OCI-LY7 (cell line): ENCODE measurements at regions not wholly inside any gene's neighbourhood (a gene's known extent, or its start where the extent isn't known, plus 50 kb on each side); places are given as distances from the start of the nearest gene placed in this dataset.

Experiments
- BruUV-seq: library from RNA; stranded (reverse); fragments of 400-500 nt; replicated peaks from 2 replicates; lab custom pipeline; 2021; lab: Mats Ljungman, UMichigan
- CTCF ChIA-PET: fragments of 300-600 bp; sonication (Branson Sonifier 250); formaldehyde crosslinking; loops from one replicate; lab custom pipeline; 2022; ENCODE audit warnings: antibody characterized with exemption; ENCODE audit not compliant: unreplicated experiment; lab: Charles Lee
- POLR2A ChIA-PET: fragments of 300-600 bp; sonication (Branson Sonifier 250); formaldehyde crosslinking; loops from one replicate; lab custom pipeline; 2022; ENCODE audit warnings: antibody characterized with exemption; lab: Charles Lee
- DNase-seq: peaks from one replicate; pipeline ENCODE4 v3.0.0-alpha.2; 2015; ENCODE audit warnings: low spot score
- H2AFZ ChIP-seq: fragments of 200-600 bp; sonication (generic), shearing (Covaris generic); 2 replicates; pipeline ENCODE4 v1.6.1; 2014; ENCODE audit warnings: mild to moderate bottlenecking, antibody characterized with exemption, low read length, moderate library complexity
- H3K27ac ChIP-seq: fragments of 200-600 bp; sonication (generic); 2 replicates; pipeline ENCODE4 v1.5.1; 2014; ENCODE audit warnings: mixed run types, low read depth, mild to moderate bottlenecking, moderate library complexity, low read length, inconsistent platforms; ENCODE audit not compliant: poor library complexity, severe bottlenecking
- H3K36me3 ChIP-seq: fragments of 200-600 bp; sonication (generic); 2 replicates; pipeline ENCODE4 v1.6.1; 2014; ENCODE audit warnings: mild to moderate bottlenecking, antibody characterized with exemption, low read length, moderate library complexity, mixed read lengths; ENCODE audit not compliant: insufficient read depth
- H3K4me1 ChIP-seq: fragments of 200-600 bp; sonication (generic); 2 replicates; pipeline ENCODE4 v1.5.1; 2014; ENCODE audit warnings: mild to moderate bottlenecking, low read length; ENCODE audit not compliant: insufficient read depth, poor library complexity, severe bottlenecking
- H3K4me2 ChIP-seq: fragments of 200-600 bp; sonication (generic); 2 replicates; pipeline ENCODE4 v1.6.1; 2014; ENCODE audit warnings: mild to moderate bottlenecking, low read length
- H3K4me3 ChIP-seq: fragments of 200-600 bp; sonication (generic); 2 replicates; pipeline ENCODE4 v1.5.1; 2014; ENCODE audit warnings: mild to moderate bottlenecking, low read depth, low read length; ENCODE audit not compliant: poor library complexity, severe bottlenecking
- H3K79me2 ChIP-seq: fragments of 200-600 bp; sonication (generic); 2 replicates; pipeline ENCODE4 v1.6.1; 2016; ENCODE audit warnings: low read depth, mild to moderate bottlenecking, low read length, moderate library complexity, mixed read lengths; ENCODE audit not compliant: insufficient read depth
- H3K9me2 ChIP-seq: fragments of 200-600 bp; sonication (generic); 2 replicates; pipeline ENCODE4 v1.6.1; 2016; ENCODE audit warnings: mild to moderate bottlenecking, low read length, mixed read lengths; ENCODE audit not compliant: insufficient read depth
- H3K9me3 ChIP-seq: fragments of 200-600 bp; sonication (generic); 2 replicates; pipeline ENCODE4 v1.6.1; 2014; ENCODE audit warnings: mild to moderate bottlenecking, mixed run types, low read length, mixed read lengths
- H4K20me1 ChIP-seq: fragments of 200-600 bp; sonication (generic); 2 replicates; pipeline ENCODE4 v1.6.1; 2014; ENCODE audit warnings: mild to moderate bottlenecking, antibody characterized with exemption, low read length, moderate library complexity, mixed read lengths; ENCODE audit not compliant: insufficient read depth
- EZH2phosphoT487 ChIP-seq: fragments of 200-600 bp; sonication (generic); IDR thresholded peaks from 2 replicates; pipeline ENCODE4 v1.6.1; 2018; ENCODE audit warnings: low read depth, borderline replicate concordance, mild to moderate bottlenecking, mixed run types, antibody characterized with exemption, low read length, moderate library complexity, mixed read lengths
- intact Hi-C: fragments of 100-400 bp; cut with micrococcal nuclease; formaldehyde crosslinking; loops from one replicate; pipeline ENCODE4 v1.10.0; 2022; ENCODE audit not compliant: unreplicated experiment
- TF ChIP-seq, protein P1 (sequence below): fragments of 200-600 bp; sonication (generic); conservative IDR thresholded peaks from 2 replicates; pipeline ENCODE4 v1.5.1; 2014; ENCODE audit warnings: mild to moderate bottlenecking, antibody characterized with exemption, low read length, moderate library complexity, mixed read lengths

GRCh38 chr10:60453036-60453435 lies 63.4 kb upstream of the ANK3 start:
- H3K9me3 ChIP-seq, result no peaks in the 10 kb centered on the region

DNA sequence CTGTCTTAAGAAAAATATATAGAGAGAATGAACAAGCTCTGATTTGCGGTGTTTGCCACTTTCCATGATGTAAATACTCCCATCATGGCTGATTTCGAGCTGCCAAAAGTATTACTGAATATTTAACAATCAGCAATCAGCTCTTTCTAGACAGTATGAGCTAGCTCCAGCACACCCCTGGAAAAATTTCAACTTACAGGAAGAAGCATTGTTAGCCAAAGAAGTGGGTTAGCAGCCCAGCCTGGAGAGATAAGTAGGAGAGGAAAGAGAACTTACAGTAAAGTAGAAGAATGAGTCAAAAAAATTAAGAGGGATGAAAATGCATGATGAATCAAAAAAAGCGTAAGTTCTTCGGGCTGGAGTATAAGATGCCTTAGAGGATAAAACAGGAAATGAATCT lies 60.6 kb upstream of the ANK3 start:
- BruUV-seq, result no TSS peak
- ChIA-PET POLR2A (interaction anchor here (1.0 kb wide), 1 partner anchor 13 kb away, joined by 3 read pairs; no protein-coding TSS in a partner anchor), CTCF (no interaction called here)
- H3K27ac ChIP-seq, result no peak overlapping the region
- H3K9me3 ChIP-seq, result no peaks in the 10 kb centered on the region
- intact Hi-C loops, result no loop called here
- no peak for DNase-seq
- H4K20me1 ChIP-seq, result no peaks in the 10 kb centered on the region
- H3K9me2 ChIP-seq, result no peaks in the 10 kb centered on the region
- no peak overlapping the region for H2AFZ ChIP-seq
- H3K4me3 ChIP-seq, result no peak overlapping the region
- H3K4me2 ChIP-seq, result no peak overlapping the region
- no peak for TF ChIP-seq EZH2phosphoT487
- TF ChIP-seq, protein P1, sequence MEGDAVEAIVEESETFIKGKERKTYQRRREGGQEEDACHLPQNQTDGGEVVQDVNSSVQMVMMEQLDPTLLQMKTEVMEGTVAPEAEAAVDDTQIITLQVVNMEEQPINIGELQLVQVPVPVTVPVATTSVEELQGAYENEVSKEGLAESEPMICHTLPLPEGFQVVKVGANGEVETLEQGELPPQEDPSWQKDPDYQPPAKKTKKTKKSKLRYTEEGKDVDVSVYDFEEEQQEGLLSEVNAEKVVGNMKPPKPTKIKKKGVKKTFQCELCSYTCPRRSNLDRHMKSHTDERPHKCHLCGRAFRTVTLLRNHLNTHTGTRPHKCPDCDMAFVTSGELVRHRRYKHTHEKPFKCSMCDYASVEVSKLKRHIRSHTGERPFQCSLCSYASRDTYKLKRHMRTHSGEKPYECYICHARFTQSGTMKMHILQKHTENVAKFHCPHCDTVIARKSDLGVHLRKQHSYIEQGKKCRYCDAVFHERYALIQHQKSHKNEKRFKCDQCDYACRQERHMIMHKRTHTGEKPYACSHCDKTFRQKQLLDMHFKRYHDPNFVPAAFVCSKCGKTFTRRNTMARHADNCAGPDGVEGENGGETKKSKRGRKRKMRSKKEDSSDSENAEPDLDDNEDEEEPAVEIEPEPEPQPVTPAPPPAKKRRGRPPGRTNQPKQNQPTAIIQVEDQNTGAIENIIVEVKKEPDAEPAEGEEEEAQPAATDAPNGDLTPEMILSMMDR, result no peak
- H3K79me2 ChIP-seq, result no peaks in the 10 kb centered on the region
- H3K4me1 ChIP-seq, result no peaks in the 10 kb centered on the region
- no peaks in the 10 kb centered on the region for H3K36me3 ChIP-seq

More at GRCh38 chr10:60453036-60453435, 63.4 kb upstream of the ANK3 start:
- no peaks in the 10 kb centered on the region for H3K79me2 ChIP-seq
- no peak overlapping the region for H2AFZ ChIP-seq
- H3K36me3 ChIP-seq, result no peaks in the 10 kb centered on the region
- H3K4me2 ChIP-seq, result no peak overlapping the region
- intact Hi-C loops, result no loop called here
- no peak for DNase-seq
- H3K4me1 ChIP-seq, result no peaks in the 10 kb centered on the region
- no peaks in the 10 kb centered on the region for H3K9me2 ChIP-seq
- no peak overlapping the region for H3K27ac ChIP-seq
- ChIA-PET CTCF (no interaction called here), POLR2A (no interaction called here)
- TF ChIP-seq, protein P1, result no peak
- no peak for TF ChIP-seq EZH2phosphoT487
- H3K4me3 ChIP-seq, result no peak overlapping the region
- BruUV-seq, result no TSS peak
- H4K20me1 ChIP-seq, result no peaks in the 10 kb centered on the region

- POLR2A ChIA-PET, result interaction anchor here (0.7 kb wide), 1 partner anchor 104 kb away, joined by 3 read pairs; no protein-coding TSS in a partner anchor
- CTCF ChIA-PET, result no interaction called here
- BruUV-seq, result no TSS peak
These were observed 58.6 kb upstream of the ANK3 start for GRCh38 chr10:60448246-60448645.

More at GRCh38 chr10:60448246-60448645, 58.6 kb upstream of the ANK3 start:
- intact Hi-C loops, result loop anchor here (5.0 kb wide), 1 partner anchor 324 kb away; no protein-coding TSS in a partner anchor
- H3K36me3 ChIP-seq, result no peaks in the 10 kb centered on the region
- no peak for DNase-seq
- no peaks in the 10 kb centered on the region for H3K9me2 ChIP-seq
- H3K27ac ChIP-seq, result no peak overlapping the region
- H3K9me3 ChIP-seq, result no peaks in the 10 kb centered on the region
- no peaks in the 10 kb centered on the region for H4K20me1 ChIP-seq
- no peak overlapping the region for H3K4me2 ChIP-seq
- TF ChIP-seq, protein P1, result no peak
- TF ChIP-seq EZH2phosphoT487, result no peak
- no peaks in the 10 kb centered on the region for H3K79me2 ChIP-seq
- H2AFZ ChIP-seq, result no peak overlapping the region
- no peak overlapping the region for H3K4me3 ChIP-seq
- no peaks in the 10 kb centered on the region for H3K4me1 ChIP-seq
